Fibroblast of skin of back (primary cell): ENCODE measurements at regions not wholly inside any gene's neighbourhood (a gene's known extent, or its start where the extent isn't known, plus 50 kb on each side); places are given as distances from the start of the nearest gene placed in this dataset.
"Not testable (repeated sequence)": the region's sequence is repeated elsewhere in the genome, so short reads cannot be mapped to it uniquely, and the experiment has no call there.

ENCODE experiments used
- DNase-seq: peaks from one replicate; pipeline ENCODE4 v3.0.0-alpha.2; 2013

DNA sequence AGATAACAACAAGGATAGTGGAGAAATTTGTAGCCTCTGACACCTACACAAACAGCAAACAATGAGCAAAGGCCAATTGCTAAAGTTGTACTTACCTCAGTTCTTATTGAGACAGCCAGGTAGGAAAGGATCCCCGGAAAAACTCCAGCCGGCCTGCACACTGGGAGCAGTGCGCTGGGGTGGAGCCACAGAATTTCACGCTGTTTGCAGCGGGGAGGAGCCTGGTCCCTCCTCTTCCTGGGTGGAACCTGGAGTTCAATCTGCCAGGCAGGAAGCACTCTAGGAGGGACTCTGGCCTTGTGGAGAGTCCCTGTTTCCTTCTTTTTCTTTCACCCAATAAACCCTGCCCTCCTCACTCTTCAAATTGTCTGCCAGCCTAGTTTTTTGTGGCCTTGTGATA, 382.6 kb upstream of the TGIF2LX start:
- DNase-seq, result not testable (repeated sequence)

DNA sequence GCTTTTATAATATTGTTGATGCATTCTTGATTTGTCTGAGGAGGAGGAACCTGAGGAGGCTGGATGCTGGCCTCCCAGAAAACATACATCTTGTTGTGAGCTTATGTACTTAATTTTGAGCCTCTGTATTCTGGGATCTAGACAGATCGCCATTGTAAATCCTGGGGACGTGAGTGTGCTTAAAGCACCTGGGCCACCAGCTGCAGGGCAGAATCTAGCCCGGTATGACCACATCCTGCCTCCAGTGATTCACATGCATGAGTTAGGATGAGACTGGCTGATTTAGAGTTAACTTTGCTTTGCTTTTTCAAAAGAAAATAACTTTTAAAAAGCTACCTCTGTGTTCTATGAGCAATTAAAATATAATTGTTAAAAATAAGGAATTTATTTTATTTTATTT, 364.6 kb upstream of the TGIF2LX start:
- not testable (repeated sequence) for DNase-seq

DNA sequence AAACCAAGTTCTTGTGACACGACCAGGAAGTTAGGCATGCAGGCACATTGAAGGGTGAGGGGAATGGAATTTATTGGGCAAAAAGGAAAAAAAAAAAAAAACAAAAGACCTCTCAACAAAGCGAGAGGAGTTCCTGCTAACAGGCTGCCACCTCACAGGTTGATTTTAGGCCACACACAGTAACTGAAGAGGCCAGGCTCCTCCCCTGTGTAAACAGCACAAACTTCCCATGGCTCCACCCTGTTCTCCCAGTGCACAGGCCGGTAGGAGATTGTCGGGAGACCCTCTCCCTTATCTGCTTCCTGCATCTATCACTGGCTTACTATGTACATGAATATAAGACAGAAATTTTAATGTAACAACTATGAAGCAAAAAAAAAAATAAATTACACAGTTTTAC, 359.6 kb upstream of the TGIF2LX start:
- DNase-seq, result not testable (repeated sequence)

DNA sequence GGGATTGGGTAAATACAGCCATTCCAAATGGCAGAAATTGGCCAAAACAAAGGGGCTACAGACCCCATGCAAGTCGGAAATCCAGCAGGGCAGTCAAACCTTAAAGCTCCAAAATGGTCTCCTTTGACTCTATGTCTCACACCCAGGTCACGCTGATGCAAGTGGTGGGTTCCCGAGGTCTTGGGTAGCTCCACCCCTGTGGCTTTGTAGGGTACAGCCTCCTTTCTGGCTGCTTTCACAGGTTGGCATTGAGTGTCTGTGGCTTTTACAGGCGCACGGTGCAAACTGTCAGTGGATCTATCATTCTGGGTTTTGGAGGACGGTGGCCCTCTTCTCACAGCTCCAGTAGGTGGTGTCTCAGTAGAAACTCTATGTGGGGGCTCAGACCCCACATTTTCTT, 358.6 kb upstream of the TGIF2LX start:
- DNase-seq, result not testable (repeated sequence)

DNA sequence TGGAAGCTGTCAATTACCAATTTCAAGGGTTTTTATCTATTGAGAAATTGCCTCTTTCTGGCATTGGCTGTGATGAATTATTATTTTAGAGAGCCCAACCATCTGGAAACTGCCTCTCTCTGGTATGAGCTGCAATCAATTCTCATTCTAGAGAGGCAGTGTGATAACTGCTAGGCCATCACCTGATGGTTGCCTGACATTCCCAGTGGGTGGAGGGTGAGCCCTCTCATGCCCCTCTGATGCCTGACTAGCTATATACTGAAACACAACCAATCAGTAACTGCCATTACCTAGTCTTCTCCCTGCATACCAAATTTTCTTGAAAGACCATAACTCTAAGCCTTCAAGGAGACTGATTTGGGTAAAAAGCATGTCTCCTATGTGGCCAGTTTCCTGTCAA, 353.9 kb upstream of the TGIF2LX start:
- not testable (repeated sequence) for DNase-seq

DNA sequence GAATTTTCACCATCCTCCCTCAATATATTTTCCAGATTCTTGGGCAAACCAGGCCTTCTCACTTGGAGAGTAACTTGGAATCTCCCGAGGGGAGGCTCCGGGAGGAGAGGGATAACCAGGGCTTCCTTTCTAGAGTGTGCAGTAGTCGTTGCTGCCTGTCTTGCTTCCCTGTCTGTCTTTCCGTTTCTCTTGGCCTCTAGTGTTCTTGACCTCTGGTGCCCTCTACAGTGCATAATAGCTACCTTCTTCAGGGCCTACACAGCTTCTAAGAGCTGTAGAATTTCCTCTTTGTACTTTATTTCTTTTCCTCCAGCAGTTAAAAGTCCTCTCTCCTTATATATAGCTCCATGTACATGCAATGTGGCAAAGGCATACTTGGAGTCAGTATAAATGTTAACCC, 339.8 kb upstream of the TGIF2LX start:
- DNase-seq, result not testable (repeated sequence)

DNA sequence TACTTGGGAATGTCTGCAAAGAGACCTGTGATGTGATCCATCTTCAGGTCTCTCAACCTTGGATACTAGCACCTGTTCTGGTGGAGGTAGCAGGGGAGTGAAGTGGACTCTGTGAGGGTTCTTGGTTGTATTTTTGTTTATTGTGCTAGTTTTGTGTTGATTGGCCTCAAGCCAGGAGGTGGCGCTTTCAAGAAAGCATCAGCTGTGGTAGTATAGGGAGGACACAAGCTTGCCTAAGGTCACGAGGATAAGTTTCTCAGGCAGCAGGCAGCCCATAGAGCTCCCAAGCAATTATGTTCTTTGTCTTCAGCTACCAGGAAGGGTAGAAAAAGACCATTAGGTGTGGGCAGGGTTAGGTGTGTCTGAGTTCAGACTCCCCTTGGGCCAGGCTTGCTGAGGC, 289.9 kb upstream of the TGIF2LX start:
- DNase-seq, result not testable (repeated sequence)

DNA sequence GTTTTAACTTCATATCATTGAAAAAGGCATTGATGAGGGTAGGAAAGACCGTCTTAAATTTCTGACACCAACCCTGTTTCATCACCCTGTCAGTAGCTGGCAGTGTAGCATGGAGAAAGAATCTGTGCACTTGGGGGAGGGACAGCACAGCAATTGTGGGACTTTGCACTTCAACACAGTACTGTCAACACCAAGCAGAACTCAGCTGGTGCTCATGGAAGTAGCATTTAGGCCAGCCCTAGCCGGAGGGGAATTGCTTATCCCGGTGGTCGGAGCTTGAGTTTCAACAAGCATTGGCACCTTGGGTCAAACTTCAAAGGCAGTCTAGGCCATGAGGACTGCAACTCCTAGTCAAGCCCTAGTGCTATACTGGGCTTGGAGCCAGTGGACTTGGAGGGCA, 285.8 kb upstream of the TGIF2LX start:
- not testable (repeated sequence) for DNase-seq

DNA sequence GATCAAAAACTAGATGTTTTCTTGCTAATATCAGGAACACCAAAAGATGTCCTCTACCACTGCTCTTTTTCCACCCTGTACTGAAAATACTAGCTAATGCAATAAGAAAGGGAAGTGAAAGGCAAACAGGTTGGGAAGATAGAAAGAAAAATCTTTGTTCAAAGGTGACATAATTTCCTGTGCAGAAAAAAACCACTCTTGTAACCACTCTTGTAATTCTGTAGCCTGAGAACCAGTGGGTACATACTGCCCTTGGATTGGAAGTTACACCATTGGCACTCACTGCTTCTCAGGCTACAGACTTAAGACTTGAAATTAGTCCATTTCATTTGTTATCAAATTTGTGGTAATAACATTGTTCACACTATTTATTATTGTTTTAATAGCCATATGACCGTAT, 263.0 kb upstream of the TGIF2LX start:
- DNase-seq, result not testable (repeated sequence)

DNA sequence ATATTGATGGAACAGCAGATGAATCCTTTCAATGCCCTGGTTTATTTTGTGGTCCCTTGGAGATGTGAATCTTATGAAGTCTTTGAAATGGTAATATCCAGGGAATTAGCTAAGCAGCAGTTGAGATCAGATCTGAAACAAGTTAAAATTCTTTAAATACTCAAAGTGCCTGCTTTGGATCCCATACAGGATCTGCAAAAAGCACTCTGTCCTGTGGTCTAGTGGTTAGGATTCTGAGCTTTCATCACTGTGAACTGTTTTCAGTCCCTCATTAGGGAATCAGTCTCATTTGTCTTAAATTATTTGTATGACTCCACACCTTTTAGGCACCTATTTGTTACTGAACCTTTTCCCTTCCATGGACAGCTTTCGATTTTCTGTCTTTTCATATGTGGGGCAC, 215.2 kb upstream of the TGIF2LX start:
- DNase-seq, result not testable (repeated sequence)

DNA sequence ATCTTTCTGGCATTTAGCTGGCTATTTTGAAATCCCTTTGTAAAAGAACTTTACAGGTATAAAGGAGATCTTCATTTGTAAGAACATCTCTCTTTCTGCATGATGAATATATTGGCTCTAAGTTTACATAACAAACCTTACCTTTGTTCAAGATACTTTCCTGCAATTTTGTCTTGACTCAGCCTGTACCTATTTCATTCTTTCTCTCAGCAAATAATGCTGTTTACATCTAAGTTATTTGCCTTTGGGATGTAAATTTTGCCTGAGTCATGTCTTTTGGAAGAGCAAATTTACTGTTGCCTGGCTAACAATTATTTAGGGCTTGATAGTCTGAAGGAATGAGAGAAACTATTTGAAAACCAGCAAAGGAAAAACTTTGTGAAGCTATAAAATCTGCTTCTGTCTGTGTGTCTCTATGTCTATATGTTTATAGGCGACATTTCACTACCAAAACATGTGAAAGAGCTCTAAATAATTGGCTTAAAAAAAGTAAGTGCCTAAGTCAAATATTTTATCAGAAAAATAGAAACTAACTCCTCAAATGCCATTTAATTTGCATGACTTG, 214.3 kb upstream of the TGIF2LX start:
- DNase-seq, result not testable (repeated sequence)

DNA sequence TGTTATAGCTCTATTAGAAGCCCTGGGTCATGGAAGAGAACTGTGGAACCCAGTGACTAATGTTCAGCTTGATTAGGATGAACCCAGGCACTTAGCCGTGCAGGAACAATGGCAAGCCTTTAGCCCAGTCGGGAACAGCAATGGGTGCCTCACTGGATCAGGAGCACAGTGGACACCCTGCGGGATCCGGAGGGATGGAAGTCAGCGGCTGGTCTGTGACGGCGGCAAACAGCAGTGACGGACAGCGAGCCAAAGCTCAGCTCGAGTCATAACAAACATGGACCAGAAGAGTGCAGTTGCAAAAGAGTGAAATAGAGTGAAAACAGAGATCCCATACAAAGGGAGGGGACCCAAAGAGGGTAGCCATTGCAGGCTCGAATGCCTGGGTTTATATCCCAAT, 187.3 kb upstream of the TGIF2LX start:
- not testable (repeated sequence) for DNase-seq

DNA sequence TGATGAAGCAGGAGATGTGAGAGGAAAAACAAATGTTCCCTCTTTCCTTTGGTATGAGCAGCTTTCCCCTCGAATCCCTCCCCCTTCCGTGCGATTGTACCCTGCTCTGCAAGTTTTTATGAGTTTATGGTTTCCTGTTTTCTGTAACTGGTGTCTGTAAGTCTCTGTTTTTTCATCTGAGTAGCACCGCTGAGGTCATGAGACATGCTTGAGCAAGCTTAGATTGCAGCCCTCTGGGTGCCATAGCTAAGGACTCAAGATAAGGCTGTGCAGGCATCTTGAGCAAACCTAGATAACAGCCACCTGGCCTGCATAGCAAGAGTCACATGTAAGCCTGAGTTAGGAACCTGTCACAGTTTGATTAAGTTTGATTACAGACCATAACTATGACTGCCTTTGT, 165.2 kb upstream of the TGIF2LX start:
- not testable (repeated sequence) for DNase-seq

DNA sequence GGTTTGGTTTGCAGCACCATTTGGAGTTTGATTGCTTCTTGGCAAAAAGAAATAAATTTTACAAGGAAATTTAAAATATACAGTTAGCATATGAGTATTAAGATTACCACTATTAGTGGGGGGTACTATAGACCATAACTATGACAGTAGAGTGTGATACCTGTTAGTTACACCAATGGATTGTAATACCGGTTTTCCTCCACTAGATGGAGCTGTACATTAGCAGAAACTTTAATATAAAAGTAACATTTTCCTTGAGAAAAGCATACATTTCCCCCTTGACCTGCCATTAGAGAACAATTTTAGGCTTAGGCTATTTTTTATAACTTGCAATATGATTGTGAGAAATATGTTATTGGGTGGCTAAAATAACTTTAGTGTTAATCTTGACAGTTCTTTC, 163.9 kb upstream of the TGIF2LX start:
- not testable (repeated sequence) for DNase-seq

DNA sequence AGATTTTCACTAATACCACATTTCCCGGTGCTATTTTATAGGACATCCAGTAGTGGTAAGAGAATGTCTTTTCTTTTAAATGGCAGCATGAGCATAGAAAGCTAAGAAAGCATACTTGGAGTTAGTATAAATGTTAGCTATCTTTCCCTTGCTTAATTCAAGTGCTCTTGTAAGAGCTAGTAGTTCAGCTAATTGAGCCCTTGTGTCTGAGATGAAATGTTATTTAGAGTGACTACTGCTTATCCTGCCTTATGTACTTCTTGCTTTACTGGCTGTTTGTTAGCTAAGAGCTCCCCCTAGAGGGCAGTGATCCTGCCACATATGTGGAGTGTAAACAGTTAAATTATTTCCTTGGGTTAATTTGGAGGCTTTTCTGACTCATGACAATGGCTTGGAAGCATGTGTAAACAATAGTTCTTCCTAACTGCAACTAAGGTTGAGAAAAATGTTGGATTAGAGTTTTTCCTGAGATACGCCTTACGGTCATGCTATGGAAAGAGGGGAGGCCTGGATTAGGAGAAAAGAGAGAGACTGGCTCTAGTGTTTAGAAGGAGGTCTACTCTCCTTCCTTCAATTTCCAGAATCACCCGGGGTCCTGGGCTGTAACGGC, 162.5 kb upstream of the TGIF2LX start:
- DNase-seq, result not testable (repeated sequence)

DNA sequence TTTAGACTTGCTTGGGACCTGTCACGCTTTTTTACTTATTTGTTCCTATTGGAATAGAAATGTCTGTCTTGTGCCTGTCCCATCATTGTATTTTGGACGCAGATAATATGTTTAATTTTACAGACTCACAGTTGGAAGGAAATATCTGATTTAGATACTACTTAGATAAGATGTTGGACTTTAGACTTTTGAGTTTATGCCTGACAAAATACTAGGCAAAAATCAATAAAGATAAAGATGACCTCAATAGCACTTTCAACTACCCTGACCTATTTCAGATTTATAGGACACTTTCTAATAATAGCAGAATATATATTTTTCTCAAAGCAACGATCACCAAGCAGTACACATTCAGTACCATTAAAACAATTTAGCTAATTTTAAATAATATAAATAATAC, 150.1 kb upstream of the TGIF2LX start:
- not testable (repeated sequence) for DNase-seq

DNA sequence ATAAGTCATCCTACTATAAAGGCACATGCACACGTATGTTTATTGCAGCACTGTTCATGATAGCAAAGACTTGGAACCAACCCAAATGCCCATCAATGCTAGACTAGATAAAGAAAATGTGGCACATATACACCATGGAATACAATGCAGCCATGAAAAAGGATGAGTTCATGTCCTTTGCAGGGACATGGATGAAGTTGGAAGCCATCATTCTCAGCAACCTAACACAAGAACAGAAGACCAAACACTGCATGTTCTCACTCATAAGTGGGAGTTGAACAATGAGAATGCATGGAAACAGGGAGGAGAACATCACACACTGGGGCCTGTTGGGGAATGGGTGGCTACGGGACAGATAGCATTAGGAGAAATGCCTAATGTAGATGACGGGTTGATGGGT, 110.3 kb upstream of the TGIF2LX start:
- DNase-seq, result not testable (repeated sequence)

DNA sequence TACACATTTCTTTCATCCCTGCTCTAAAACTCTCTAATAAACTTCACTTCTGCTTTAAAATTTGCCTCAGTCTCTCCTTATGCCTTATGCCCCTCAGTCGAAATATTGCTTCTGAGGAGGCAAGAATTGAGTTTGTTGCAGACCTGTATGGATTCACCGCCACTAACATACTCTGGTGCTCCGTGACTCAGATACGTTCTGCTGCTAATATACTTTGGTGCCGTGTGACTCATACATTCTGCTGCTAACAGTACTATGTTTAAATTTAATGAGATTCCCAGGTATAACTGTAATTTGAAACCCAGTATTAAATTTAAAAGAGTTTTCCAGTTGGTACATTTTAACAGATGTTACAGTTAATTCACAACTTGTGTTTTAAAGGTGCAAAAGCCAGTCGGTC, 82.0 kb upstream of the TGIF2LX start:
- DNase-seq, result not testable (repeated sequence)

DNA sequence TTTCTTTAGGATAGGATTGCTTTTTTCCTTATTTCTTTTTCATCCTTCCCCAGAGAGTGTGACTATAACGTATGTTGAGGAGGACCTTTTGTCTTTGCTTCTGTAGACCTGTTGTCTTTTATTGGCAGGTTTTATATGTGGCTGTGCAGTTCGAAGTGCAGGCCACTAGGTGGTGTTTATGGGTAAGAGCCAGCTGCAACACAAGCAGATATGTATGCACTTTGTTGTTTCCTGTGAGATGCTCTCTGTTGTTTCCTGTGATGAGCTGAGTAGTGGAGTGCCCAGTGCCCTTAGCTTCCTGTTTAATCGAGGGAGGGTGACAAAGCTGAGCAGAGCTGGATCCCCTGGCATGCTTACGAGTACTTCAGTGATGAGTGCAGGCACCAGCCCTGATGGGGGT, 50.0 kb upstream of the TGIF2LX start:
- peak; percentile 0 for DNase-seq
